ENCODE measurements at regions not wholly inside any gene's neighbourhood (a gene's known extent, or its start where the extent isn't known, plus 50 kb on each side); places are given as distances from the start of the nearest gene placed in this dataset.

DNA sequence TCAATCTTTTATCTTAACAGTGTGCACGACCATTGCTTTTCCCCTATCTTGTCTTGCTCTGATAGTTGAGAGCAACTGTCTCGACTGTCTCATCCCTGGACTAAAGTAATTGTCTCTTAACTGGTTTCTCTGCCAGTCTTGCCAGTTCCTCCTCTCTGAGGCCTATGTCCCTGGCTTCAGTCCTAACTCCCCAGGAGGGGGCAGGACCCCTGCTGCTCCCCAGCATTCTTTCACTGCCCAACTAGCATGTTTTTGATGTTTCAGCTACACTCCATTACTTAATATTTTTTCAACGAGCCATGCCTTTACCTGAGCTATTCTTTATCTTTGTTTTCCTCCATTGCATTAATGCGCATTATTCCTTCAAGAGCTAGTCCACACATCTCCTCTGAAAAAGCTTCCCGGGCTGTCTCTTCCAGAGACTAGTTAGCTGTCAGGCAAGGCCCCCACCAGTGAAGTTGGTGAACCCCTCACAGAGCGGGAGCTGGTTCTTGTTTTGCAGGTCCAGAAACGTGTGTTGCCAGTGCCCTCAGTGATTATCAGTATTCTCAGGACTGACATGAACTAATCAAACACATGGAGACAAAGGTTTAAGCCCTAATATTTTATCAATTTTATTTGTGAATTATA lies 291.7 kb upstream of the KCNN2 start:
- in situ Hi-C loops (cut with MboI; ENCODE audit: low sequenced_read_pairs) (no loop called here), dilution Hi-C loops (cut with HindIII; ENCODE audit: low sequenced_read_pairs, unreplicated experiment) (no loop called here), intact Hi-C loops (cut with micrococcal nuclease) (no loop called here)
- H3K4me1 ChIP-seq (ENCODE audit: control insufficient read depth, insufficient read depth, low read length) = no peaks in the 10 kb centered on the region
- no peak overlapping the region for H2AK5ac ChIP-seq (ENCODE audit: low read depth, low read length)
- H3K9me1 ChIP-seq (ENCODE audit: insufficient read depth, low read length) = no peaks in the 10 kb centered on the region
- ChIA-PET CTCF (no interaction called here), POLR2A (ENCODE audit: unreplicated experiment) (no interaction called here)
- H2AFZ ChIP-seq (replicated peaks; ENCODE audit: low read length, poor library complexity) = no peak overlapping the region
- TF ChIP-seq MAFK (IDR thresholded peaks at IDR 0.05; ENCODE audit: low read depth, low read length) (no peak), POLR2A (IDR thresholded peaks at IDR 0.05; ENCODE audit: low read depth, low read length) (no peak), MXI1 (IDR thresholded peaks at IDR 0.05; ENCODE audit: borderline replicate concordance, low read depth, low read length) (no peak), NFE2L2 (IDR thresholded peaks at IDR 0.05; ENCODE audit: low read depth, low read length) (no peak), MAZ (IDR thresholded peaks at IDR 0.05; ENCODE audit: borderline replicate concordance, low read depth, low read length) (no peak), RAD21 (IDR thresholded peaks at IDR 0.05; ENCODE audit: low read length) (no peak), BHLHE40 (IDR thresholded peaks at IDR 0.05; ENCODE audit: low read depth, low read length) (no peak), RFX5 (IDR thresholded peaks at IDR 0.05; ENCODE audit: low read depth, low read length) (no peak), CEBPB (IDR thresholded peaks at IDR 0.05; ENCODE audit: low read depth, low read length) (no peak), RCOR1 (IDR thresholded peaks at IDR 0.05; ENCODE audit: insufficient replicate concordance, low read length) (no peak), CHD1 (IDR thresholded peaks at IDR 0.05; ENCODE audit: low read depth, low read length) (no peak), ELK1 (IDR thresholded peaks at IDR 0.05; ENCODE audit: borderline replicate concordance, low read depth, low read length) (no peak), SMC3 (IDR thresholded peaks at IDR 0.05; ENCODE audit: low read depth, low read length) (no peak), FOS (IDR thresholded peaks at IDR 0.05; ENCODE audit: low read depth, low read length) (no peak)
- TF ChIP-seq, protein P1, sequence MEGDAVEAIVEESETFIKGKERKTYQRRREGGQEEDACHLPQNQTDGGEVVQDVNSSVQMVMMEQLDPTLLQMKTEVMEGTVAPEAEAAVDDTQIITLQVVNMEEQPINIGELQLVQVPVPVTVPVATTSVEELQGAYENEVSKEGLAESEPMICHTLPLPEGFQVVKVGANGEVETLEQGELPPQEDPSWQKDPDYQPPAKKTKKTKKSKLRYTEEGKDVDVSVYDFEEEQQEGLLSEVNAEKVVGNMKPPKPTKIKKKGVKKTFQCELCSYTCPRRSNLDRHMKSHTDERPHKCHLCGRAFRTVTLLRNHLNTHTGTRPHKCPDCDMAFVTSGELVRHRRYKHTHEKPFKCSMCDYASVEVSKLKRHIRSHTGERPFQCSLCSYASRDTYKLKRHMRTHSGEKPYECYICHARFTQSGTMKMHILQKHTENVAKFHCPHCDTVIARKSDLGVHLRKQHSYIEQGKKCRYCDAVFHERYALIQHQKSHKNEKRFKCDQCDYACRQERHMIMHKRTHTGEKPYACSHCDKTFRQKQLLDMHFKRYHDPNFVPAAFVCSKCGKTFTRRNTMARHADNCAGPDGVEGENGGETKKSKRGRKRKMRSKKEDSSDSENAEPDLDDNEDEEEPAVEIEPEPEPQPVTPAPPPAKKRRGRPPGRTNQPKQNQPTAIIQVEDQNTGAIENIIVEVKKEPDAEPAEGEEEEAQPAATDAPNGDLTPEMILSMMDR (conservative IDR thresholded peaks at IDR 0.05; ENCODE audit: low read depth, low read length) = no peak
- TF ChIP-seq, protein P2, sequence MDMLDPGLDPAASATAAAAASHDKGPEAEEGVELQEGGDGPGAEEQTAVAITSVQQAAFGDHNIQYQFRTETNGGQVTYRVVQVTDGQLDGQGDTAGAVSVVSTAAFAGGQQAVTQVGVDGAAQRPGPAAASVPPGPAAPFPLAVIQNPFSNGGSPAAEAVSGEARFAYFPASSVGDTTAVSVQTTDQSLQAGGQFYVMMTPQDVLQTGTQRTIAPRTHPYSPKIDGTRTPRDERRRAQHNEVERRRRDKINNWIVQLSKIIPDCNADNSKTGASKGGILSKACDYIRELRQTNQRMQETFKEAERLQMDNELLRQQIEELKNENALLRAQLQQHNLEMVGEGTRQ (IDR thresholded peaks at IDR 0.05; ENCODE audit: low read depth, low read length) = no peak
- H3K4me2 ChIP-seq (ENCODE audit: low read depth, low read length) = no peak overlapping the region
- H3K4me3 ChIP-seq (ENCODE audit: insufficient read depth, low read depth, low read length) = no peak overlapping the region
- no peak overlapping the region for H3K18ac ChIP-seq (ENCODE audit: low read depth, low read length)
- H4K20me1 ChIP-seq (ENCODE audit: insufficient read depth, low read length) = no peaks in the 10 kb centered on the region
- no peak overlapping the region for H2BK120ac ChIP-seq (ENCODE audit: low read depth, low read length)
- no peak for ATAC-seq (ENCODE audit: low read depth)
- no peak overlapping the region for H2BK5ac ChIP-seq (ENCODE audit: low read depth, low read length, poor library complexity, severe bottlenecking)
- H2BK20ac ChIP-seq (ENCODE audit: low read depth, low read length) = no peak overlapping the region
- H2BK15ac ChIP-seq (ENCODE audit: low read depth, low read length) = no peak overlapping the region
- no peak overlapping the region for H3K23ac ChIP-seq (ENCODE audit: low read depth, low read length)
- H3K36me3 ChIP-seq (ENCODE audit: control insufficient read depth, insufficient read depth, low read length) = no peaks in the 10 kb centered on the region
- WGBS, 2 experiments (ENCODE audit: extremely low coverage in 2 of 2, insufficient read length in 1 of 2) = 26% methylated on average over 4 of the region's 7 CpGs; no CpG with 5 or more reads in 1 of the 2 experiments
- no peak overlapping the region for H4K5ac ChIP-seq (ENCODE audit: low read depth, low read length)
- H4K91ac ChIP-seq (ENCODE audit: insufficient read depth, low read depth, low read length) = no peak overlapping the region
- H3K9ac ChIP-seq (ENCODE audit: low read depth, low read length) = no peak overlapping the region
- no peaks in the 10 kb centered on the region for H3K9me3 ChIP-seq (ENCODE audit: control insufficient read depth, insufficient read depth, low read length)
- no peak overlapping the region for H3K27ac ChIP-seq (ENCODE audit: insufficient read depth, low read length)
- H2AK9ac ChIP-seq (replicated peaks; ENCODE audit: low read depth, low read length, poor library complexity) = no peak overlapping the region
- H3K79me1 ChIP-seq (ENCODE audit: low read depth in 1 of 2, low read length in 2 of 2) = no peaks in the 10 kb centered on the region
- peaks cover 2% of the 10 kb centered on the region for H3K27me3 ChIP-seq (ENCODE audit: control insufficient read depth, insufficient read depth, low read length)
- H4K8ac ChIP-seq (ENCODE audit: low read depth in 2 of 2, low read length in 2 of 2) = no peak overlapping the region
- no peak overlapping the region for H3K56ac ChIP-seq (ENCODE audit: extremely low read depth, insufficient read depth, low read length)
- DNase-seq = no peak
- no TSS peak for BruUV-seq (replicated peaks)
- H3K4ac ChIP-seq (ENCODE audit: low read depth, low read length) = no peak overlapping the region
- H3K14ac ChIP-seq (replicated peaks; ENCODE audit: low read depth, low read length) = no peak overlapping the region
